ENCODE measurements at regions not wholly inside any gene's neighbourhood (a gene's known extent, or its start where the extent isn't known, plus 50 kb on each side); places are given as distances from the start of the nearest gene placed in this dataset.

DNA sequence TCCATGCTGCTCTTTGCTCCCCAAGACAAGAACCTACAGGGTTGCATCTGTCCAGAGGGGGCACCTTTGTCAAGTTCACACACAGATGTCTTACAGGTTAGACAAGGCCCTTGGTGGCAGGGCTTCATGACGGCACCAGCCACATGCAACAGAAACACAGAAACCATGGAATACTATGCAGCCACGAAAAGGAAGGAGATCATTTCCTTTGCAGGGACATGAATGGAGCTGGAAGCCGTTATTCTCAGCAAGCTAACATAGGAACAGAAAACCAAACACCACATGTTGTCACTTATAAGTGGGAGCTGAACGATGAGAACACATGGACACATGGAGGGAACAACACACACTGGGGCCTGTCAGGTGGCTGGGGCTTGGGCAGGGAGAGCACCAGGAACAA lies 85.1 kb upstream of the NDP start:
- TF ChIP-seq MZF1 (CRISPR knock-in tag; IDR thresholded peaks at IDR 0.05; ENCODE audit: borderline replicate concordance), result no peak
- TF ChIP-seq ZNF12 (CRISPR knock-in tag; IDR thresholded peaks at IDR 0.05), result no peak
- TF ChIP-seq, protein P1, sequence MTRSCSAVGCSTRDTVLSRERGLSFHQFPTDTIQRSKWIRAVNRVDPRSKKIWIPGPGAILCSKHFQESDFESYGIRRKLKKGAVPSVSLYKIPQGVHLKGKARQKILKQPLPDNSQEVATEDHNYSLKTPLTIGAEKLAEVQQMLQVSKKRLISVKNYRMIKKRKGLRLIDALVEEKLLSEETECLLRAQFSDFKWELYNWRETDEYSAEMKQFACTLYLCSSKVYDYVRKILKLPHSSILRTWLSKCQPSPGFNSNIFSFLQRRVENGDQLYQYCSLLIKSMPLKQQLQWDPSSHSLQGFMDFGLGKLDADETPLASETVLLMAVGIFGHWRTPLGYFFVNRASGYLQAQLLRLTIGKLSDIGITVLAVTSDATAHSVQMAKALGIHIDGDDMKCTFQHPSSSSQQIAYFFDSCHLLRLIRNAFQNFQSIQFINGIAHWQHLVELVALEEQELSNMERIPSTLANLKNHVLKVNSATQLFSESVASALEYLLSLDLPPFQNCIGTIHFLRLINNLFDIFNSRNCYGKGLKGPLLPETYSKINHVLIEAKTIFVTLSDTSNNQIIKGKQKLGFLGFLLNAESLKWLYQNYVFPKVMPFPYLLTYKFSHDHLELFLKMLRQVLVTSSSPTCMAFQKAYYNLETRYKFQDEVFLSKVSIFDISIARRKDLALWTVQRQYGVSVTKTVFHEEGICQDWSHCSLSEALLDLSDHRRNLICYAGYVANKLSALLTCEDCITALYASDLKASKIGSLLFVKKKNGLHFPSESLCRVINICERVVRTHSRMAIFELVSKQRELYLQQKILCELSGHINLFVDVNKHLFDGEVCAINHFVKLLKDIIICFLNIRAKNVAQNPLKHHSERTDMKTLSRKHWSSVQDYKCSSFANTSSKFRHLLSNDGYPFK (CRISPR knock-in tag; IDR thresholded peaks at IDR 0.05; ENCODE audit: borderline replicate concordance), result no peak
- TF ChIP-seq BHLHE40 (IDR thresholded peaks at IDR 0.05; ENCODE audit: low read length), result no peak
- TF ChIP-seq, protein P2, sequence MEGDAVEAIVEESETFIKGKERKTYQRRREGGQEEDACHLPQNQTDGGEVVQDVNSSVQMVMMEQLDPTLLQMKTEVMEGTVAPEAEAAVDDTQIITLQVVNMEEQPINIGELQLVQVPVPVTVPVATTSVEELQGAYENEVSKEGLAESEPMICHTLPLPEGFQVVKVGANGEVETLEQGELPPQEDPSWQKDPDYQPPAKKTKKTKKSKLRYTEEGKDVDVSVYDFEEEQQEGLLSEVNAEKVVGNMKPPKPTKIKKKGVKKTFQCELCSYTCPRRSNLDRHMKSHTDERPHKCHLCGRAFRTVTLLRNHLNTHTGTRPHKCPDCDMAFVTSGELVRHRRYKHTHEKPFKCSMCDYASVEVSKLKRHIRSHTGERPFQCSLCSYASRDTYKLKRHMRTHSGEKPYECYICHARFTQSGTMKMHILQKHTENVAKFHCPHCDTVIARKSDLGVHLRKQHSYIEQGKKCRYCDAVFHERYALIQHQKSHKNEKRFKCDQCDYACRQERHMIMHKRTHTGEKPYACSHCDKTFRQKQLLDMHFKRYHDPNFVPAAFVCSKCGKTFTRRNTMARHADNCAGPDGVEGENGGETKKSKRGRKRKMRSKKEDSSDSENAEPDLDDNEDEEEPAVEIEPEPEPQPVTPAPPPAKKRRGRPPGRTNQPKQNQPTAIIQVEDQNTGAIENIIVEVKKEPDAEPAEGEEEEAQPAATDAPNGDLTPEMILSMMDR (CRISPR knock-in tag; IDR thresholded peaks at IDR 0.05), result no peak
- no peak for TF ChIP-seq YY1 (IDR thresholded peaks at IDR 0.05; ENCODE audit: insufficient read depth, insufficient replicate concordance, low read depth, low read length)
- TF ChIP-seq, protein P3, sequence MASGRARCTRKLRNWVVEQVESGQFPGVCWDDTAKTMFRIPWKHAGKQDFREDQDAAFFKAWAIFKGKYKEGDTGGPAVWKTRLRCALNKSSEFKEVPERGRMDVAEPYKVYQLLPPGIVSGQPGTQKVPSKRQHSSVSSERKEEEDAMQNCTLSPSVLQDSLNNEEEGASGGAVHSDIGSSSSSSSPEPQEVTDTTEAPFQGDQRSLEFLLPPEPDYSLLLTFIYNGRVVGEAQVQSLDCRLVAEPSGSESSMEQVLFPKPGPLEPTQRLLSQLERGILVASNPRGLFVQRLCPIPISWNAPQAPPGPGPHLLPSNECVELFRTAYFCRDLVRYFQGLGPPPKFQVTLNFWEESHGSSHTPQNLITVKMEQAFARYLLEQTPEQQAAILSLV (CRISPR knock-in tag; IDR thresholded peaks at IDR 0.05; ENCODE audit: borderline replicate concordance), result no peak
- TF ChIP-seq, protein P4, sequence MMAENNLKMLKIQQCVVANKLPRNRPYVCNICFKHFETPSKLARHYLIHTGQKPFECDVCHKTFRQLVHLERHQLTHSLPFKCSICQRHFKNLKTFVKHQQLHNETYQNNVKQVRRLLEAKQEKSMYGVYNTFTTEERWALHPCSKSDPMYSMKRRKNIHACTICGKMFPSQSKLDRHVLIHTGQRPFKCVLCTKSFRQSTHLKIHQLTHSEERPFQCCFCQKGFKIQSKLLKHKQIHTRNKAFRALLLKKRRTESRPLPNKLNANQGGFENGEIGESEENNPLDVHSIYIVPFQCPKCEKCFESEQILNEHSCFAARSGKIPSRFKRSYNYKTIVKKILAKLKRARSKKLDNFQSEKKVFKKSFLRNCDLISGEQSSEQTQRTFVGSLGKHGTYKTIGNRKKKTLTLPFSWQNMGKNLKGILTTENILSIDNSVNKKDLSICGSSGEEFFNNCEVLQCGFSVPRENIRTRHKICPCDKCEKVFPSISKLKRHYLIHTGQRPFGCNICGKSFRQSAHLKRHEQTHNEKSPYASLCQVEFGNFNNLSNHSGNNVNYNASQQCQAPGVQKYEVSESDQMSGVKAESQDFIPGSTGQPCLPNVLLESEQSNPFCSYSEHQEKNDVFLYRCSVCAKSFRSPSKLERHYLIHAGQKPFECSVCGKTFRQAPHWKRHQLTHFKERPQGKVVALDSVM (CRISPR knock-in tag; IDR thresholded peaks at IDR 0.05), result no peak
- TF ChIP-seq PHF20 (CRISPR knock-in tag; IDR thresholded peaks at IDR 0.05), result no peak
